Right lobe of liver (tissue), 6 donors: ENCODE measurements at regions not wholly inside any gene's neighbourhood (a gene's known extent, or its start where the extent isn't known, plus 50 kb on each side); places are given as distances from the start of the nearest gene placed in this dataset.

ENCODE experiments used
- ATAC-seq, 4 donors: fragments of 200-7000 bp; cut with Tn5 transposase; one replicate each; pipeline ENCODE4 v1.9.1; 2020; ENCODE audit warnings: mild to moderate bottlenecking in 4 of 4, moderate library complexity in 4 of 4
- DNase-seq, 3 donors: peaks; one replicate each; pipeline ENCODE4 v3.0.0-alpha.2; 2020
- H3K27ac ChIP-seq, 3 donors: fragments of 200-600 bp; one replicate each; pipeline ENCODE4 v1.8.0; 2022
- H3K27me3 ChIP-seq, 2 donors: fragments of 200-600 bp; one replicate each; pipeline ENCODE4 v1.8.0; 2022
- H3K36me3 ChIP-seq, 4 donors: fragments of 200-600 bp; sonication (generic) in 1 of 4; one replicate each; pipeline versions ENCODE4 v1.5.1 to v1.8.0; 2017 to 2022; ENCODE audit warnings: control low read depth in 1 of 4
- H3K4me1 ChIP-seq, 4 donors: fragments of 200-600 bp; sonication (generic) in 1 of 4; one replicate each; pipeline versions ENCODE4 v1.5.1 to v1.8.0; 2017 to 2022; ENCODE audit warnings: control low read depth in 1 of 4
- H3K4me3 ChIP-seq, 3 donors: fragments of 200-600 bp; one replicate each; pipeline ENCODE4 v1.8.0; 2022
- H3K9me3 ChIP-seq, 4 donors: fragments of 200-600 bp; sonication (generic) in 1 of 4; one replicate each; pipeline versions ENCODE4 v1.5.1 to v1.8.0; 2017 to 2022; ENCODE audit warnings: control low read depth in 1 of 4
- CTCF ChIP-seq, 4 donors: fragments of 200-600 bp in 3 of 4; fragments of 450-650 bp in 1 of 4; IDR thresholded peaks; one replicate each; pipeline versions ENCODE4 v1.5.1 to v1.8.0; 2016 to 2022; ENCODE audit warnings: antibody characterized with exemption in 4 of 4, mild to moderate bottlenecking in 2 of 4
- POLR2A ChIP-seq: fragments of 450-650 bp; IDR thresholded peaks from one replicate; pipeline ENCODE4 v1.6.1; 2017; ENCODE audit warnings: antibody characterized with exemption, mild to moderate bottlenecking
- WGBS: methylation state at CpG from one replicate; pipeline ENCODE4 v1.1.6; 2018; ENCODE audit warnings: low coverage, low lambda C conversion rate; ENCODE audit not compliant: insufficient coverage; ENCODE audit errors: missing lambda C conversion rate; 5-methylcytosine and 5-hydroxymethylcytosine counted together
- intact Hi-C, 2 donors: fragments of 100-400 bp; cut with DNase I; formaldehyde crosslinking; loops; one replicate each; pipeline versions ENCODE4 v1.11.2 to v1.14.1; 2022
- donor health status: DM: no; HTN: yes; CAD: no.
- donor health status: DM: no; HTN: no; CAD: no.
- donor health status: DM: no; HTN: no; CAD: no.
- donor health status: DM: no; HTN: yes; CAD: no.
- donor health status: DM: no; HTN: yes; CAD: no.

GRCh38 chr14:42407153-42407552, 800.5 kb downstream of the LRFN5 start:
- H3K9me3 ChIP-seq, result no peaks in the 10 kb centered on the region
- WGBS, result 40% methylated on average over 1 of the region's 1 CpG
- intact Hi-C loops, result no loop called here
- DNase-seq (no peak), ATAC-seq (no peak)
- H3K27ac ChIP-seq, result no peak overlapping the region
- no peak overlapping the region for H3K4me3 ChIP-seq
- no peaks in the 10 kb centered on the region for H3K27me3 ChIP-seq
- no peaks in the 10 kb centered on the region for H3K36me3 ChIP-seq
- TF ChIP-seq CTCF (IDR thresholded peaks at IDR 0.05), result no peak
- TF ChIP-seq POLR2A, result no peak
- no peaks in the 10 kb centered on the region for H3K4me1 ChIP-seq

GRCh38 chr14:42391146-42391834, 784.6 kb downstream of the LRFN5 start:
- Histone ChIP-seq H3K4me1 (no peaks in the 10 kb centered on the region), H3K9me3 (no peaks in the 10 kb centered on the region), H3K27me3 (no peaks in the 10 kb centered on the region), H3K4me3 (no peak overlapping the region), H3K27ac (no peak overlapping the region), H3K36me3 (no peaks in the 10 kb centered on the region)
- WGBS, result 31% methylated on average over 3 of the region's 3 CpGs
- ATAC-seq (no peak), DNase-seq (no peak)
- intact Hi-C loops, result no loop called here
- TF ChIP-seq POLR2A, result no peak
- TF ChIP-seq CTCF (IDR thresholded peaks at IDR 0.05), result no peak

- no peak for TF ChIP-seq POLR2A
- no peak for TF ChIP-seq CTCF (IDR thresholded peaks at IDR 0.05)
- Histone ChIP-seq H3K4me1 (no peaks in the 10 kb centered on the region), H3K36me3 (no peaks in the 10 kb centered on the region), H3K4me3 (no peak overlapping the region), H3K27me3 (no peaks in the 10 kb centered on the region), H3K9me3 (no peaks in the 10 kb centered on the region), H3K27ac (no peak overlapping the region)
- ATAC-seq (peak in 1 of 4 donors; percentile 34), DNase-seq (no peak)
- intact Hi-C loops, result no loop called here
- 60% methylated on average over 1 of the region's 4 CpGs for WGBS
These were observed 772.2 kb downstream of the LRFN5 start for GRCh38 chr14:42378880-42379279.

- H3K36me3 ChIP-seq, result no peaks in the 10 kb centered on the region
- WGBS, result 34% methylated on average over 3 of the region's 3 CpGs
- TF ChIP-seq POLR2A, result no peak
- no peak for TF ChIP-seq CTCF (IDR thresholded peaks at IDR 0.05)
- no peaks in the 10 kb centered on the region for H3K4me1 ChIP-seq
- intact Hi-C loops, result no loop called here
- no peaks in the 10 kb centered on the region for H3K27me3 ChIP-seq
- H3K4me3 ChIP-seq, result no peak overlapping the region
- no peak overlapping the region for H3K27ac ChIP-seq
- H3K9me3 ChIP-seq, result no peaks in the 10 kb centered on the region
- ATAC-seq (no peak), DNase-seq (no peak)
These were observed 771.6 kb downstream of the LRFN5 start for GRCh38 chr14:42378274-42378673.

GRCh38 chr14:42374332-42374731, 767.7 kb downstream of the LRFN5 start:
- no peak for TF ChIP-seq POLR2A
- TF ChIP-seq CTCF (IDR thresholded peaks at IDR 0.05), result no peak
- ATAC-seq (no peak), DNase-seq (no peak)
- no peaks in the 10 kb centered on the region for H3K27me3 ChIP-seq
- no peak overlapping the region for H3K27ac ChIP-seq
- H3K36me3 ChIP-seq, result no peaks in the 10 kb centered on the region
- intact Hi-C loops, result no loop called here
- no peaks in the 10 kb centered on the region for H3K9me3 ChIP-seq
- no peak overlapping the region for H3K4me3 ChIP-seq
- no peaks in the 10 kb centered on the region for H3K4me1 ChIP-seq
